ENCODE measurements at regions not wholly inside any gene's neighbourhood (a gene's known extent, or its start where the extent isn't known, plus 50 kb on each side); places are given as distances from the start of the nearest gene placed in this dataset.

DNA sequence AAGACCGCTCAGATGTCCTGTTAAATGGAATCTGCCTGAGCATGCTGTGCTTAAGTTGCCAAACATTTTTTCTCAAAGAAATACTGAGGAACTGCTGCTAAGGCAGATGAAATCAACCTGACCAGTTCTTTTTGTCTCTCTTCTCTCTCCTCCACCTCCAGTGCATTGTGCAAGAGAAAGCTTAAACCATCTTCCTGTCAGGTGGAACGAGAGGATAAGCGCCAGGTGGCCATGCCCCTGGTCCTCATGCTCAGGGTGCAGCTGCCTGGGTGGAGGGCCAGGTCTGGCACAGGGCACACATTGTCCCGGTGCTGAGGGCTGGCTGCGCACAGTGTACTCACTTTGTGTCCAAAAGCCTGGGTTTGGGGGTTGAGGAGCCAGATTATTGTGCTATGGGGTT, 176.2 kb upstream of the TP63 start:
- Histone ChIP-seq H3K4me3 (no peak overlapping the region), H3K36me3 (no peaks in the 10 kb centered on the region), H3K27me3 (ENCODE audit: low read depth) (no peaks in the 10 kb centered on the region), H3K9me3 (no peaks in the 10 kb centered on the region), H3K27ac (no peak overlapping the region), H3K4me1 (no peaks in the 10 kb centered on the region)
- ATAC-seq (no peak), DNase-seq (no peak)
- intact Hi-C loops (cut with DNase I) = no loop called here
- TF ChIP-seq, protein P1, sequence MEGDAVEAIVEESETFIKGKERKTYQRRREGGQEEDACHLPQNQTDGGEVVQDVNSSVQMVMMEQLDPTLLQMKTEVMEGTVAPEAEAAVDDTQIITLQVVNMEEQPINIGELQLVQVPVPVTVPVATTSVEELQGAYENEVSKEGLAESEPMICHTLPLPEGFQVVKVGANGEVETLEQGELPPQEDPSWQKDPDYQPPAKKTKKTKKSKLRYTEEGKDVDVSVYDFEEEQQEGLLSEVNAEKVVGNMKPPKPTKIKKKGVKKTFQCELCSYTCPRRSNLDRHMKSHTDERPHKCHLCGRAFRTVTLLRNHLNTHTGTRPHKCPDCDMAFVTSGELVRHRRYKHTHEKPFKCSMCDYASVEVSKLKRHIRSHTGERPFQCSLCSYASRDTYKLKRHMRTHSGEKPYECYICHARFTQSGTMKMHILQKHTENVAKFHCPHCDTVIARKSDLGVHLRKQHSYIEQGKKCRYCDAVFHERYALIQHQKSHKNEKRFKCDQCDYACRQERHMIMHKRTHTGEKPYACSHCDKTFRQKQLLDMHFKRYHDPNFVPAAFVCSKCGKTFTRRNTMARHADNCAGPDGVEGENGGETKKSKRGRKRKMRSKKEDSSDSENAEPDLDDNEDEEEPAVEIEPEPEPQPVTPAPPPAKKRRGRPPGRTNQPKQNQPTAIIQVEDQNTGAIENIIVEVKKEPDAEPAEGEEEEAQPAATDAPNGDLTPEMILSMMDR (IDR thresholded peaks at IDR 0.05) = no peak

DNA sequence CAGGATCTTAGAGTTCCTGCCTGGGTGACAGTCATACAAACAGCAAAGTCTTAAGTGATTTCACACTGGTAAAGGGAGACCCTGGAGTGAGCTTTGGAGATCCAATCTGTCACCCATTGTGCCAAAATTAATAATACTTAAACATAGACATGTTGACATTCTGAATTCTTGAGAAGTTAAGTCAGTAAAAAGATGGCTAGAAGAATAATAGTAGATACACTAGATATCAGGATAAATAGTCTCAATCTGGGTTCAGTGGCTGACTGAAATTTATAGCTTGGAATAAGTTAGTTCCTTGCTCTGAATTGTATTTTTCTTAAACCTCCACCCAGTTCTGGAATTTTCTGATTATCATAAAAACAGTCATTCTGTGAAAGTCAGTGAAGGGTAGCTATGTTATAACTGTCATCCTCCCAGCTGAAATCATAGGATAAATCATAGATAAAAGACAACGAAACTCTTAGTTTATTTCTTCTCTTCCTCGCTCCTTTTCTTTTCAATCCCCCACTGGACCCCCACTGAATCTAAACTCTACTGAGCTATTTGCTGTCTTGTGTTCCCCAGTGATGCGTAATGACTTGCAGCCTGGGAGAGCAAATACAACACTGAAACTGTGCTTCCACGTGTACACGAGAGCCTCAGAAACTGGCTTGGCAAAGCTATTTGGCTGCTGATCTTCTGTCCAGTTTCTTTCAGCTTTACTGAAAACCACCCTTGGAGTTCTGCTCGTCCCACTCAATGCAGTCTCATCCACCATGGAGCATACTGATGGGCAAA, 175.4 kb upstream of the TP63 start:
- no peak for DNase-seq
- intact Hi-C loops (cut with DNase I) = no loop called here
- no peak for ATAC-seq
- TF ChIP-seq, protein P1 (IDR thresholded peaks at IDR 0.05) = no peak
- Histone ChIP-seq H3K36me3 (no peaks in the 10 kb centered on the region), H3K4me1 (no peaks in the 10 kb centered on the region), H3K27me3 (ENCODE audit: low read depth) (no peaks in the 10 kb centered on the region), H3K9me3 (no peaks in the 10 kb centered on the region), H3K27ac (no peak overlapping the region), H3K4me3 (no peak overlapping the region)

DNA sequence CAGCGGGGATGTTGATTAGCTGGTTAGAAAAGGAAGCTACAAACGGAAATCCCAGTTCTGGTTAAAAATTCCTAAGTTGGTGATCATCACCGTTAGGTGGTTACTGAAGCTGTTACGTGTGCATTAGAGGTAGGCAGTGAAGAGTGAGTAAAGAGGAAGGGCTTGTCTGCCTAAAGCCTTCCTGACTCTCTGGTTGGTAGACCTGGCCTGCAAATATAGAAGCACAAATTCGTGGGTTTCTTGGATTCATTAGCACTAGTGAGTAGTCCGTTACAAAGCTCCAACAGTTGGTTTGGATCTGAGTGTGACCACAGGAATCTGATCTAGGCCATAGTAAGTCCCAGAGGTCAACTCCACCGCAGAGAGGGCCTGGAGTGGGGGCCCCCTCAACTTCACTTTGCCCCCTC, 174.0 kb upstream of the TP63 start:
- H3K9me3 ChIP-seq = no peaks in the 10 kb centered on the region
- no peak overlapping the region for H3K27ac ChIP-seq
- TF ChIP-seq, protein P1 (IDR thresholded peaks at IDR 0.05) = no peak
- H3K27me3 ChIP-seq (ENCODE audit: low read depth) = no peaks in the 10 kb centered on the region
- no peak for DNase-seq
- no peak for ATAC-seq
- H3K4me3 ChIP-seq = no peak overlapping the region
- H3K36me3 ChIP-seq = no peaks in the 10 kb centered on the region
- H3K4me1 ChIP-seq = no peaks in the 10 kb centered on the region
- intact Hi-C loops (cut with DNase I) = no loop called here

DNA sequence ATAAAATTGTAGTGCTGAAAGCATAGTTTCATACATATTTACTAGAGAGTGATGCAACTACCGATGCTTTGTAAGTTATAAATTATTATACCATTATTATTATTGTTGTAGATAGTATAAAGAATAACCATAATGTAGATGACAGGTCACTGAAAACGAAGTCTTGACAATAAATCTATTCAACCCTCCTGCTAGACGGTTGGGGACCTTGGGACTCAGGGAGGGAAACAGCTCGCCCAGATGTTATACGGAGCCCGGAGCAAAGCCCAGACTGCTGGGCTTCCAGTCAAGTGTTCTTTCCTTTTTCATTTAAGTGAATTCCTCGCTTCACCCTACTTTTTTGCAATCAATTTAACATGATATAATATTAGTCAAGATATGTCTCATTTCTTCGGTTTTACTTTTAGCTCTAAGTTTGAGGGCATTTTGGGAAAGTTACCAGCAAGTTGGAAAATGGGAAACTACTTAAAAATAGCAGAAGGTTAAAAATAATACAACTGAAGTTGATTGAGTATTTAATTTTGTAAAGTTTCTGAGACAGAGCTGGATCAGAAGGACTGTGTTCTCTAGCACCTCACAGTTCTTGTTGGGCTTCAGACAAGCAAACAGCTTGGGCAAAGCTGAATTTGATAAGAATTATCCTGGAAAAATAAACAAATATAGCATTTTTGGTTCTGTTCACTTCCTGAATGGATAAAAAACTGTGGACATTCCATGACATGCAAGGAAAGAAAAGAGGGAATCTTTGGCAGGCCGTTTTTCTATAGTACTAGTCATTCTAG, 173.4 kb upstream of the TP63 start:
- H3K4me3 ChIP-seq = no peak overlapping the region
- no peak for ATAC-seq

DNA sequence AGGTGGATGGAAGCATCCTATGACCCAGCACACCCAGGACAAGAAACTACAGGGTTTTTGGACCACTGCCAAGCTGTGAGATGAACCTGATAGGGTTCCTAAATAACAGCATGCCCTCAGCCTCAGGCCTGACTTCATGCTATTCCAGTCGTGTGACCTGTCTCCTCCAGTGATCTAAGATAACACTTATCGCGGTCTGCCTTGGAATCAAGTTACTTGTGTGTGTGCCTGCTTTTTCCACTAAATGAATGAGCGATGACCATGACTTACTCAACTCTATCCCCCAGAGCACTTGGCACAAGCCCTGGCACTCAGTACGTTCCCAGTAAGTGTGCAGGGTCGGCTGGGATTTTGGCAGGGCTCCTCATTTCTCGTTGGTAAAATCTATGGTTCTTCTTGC, 172.7 kb upstream of the TP63 start:
- DNase-seq (no peak), ATAC-seq (no peak)
- TF ChIP-seq, protein P1 (IDR thresholded peaks at IDR 0.05) = no peak
- H3K36me3 ChIP-seq = no peaks in the 10 kb centered on the region
- H3K27me3 ChIP-seq (ENCODE audit: low read depth) = no peaks in the 10 kb centered on the region
- H3K27ac ChIP-seq = no peak overlapping the region
- no peaks in the 10 kb centered on the region for H3K9me3 ChIP-seq
- no peak overlapping the region for H3K4me3 ChIP-seq
- intact Hi-C loops (cut with DNase I) = no loop called here
- no peaks in the 10 kb centered on the region for H3K4me1 ChIP-seq

More for the DNA sequence above, 173.4 kb upstream of the TP63 start:
- TF ChIP-seq, protein P1 (IDR thresholded peaks at IDR 0.05) = no peak
- H3K9me3 ChIP-seq = no peaks in the 10 kb centered on the region
- H3K27ac ChIP-seq = no peak overlapping the region
- no peaks in the 10 kb centered on the region for H3K36me3 ChIP-seq
- DNase-seq = no peak
- intact Hi-C loops (cut with DNase I) = no loop called here
- no peaks in the 10 kb centered on the region for H3K4me1 ChIP-seq
- H3K27me3 ChIP-seq (ENCODE audit: low read depth) = no peaks in the 10 kb centered on the region
